Activated gamma-delta T cell treated with Interleukin-2 at 50 U/mL for 16 hours (primary cell): ENCODE measurements at regions not wholly inside any gene's neighbourhood (a gene's known extent, or its start where the extent isn't known, plus 50 kb on each side); places are given as distances from the start of the nearest gene placed in this dataset.

Experiments used
- DNase-seq: peaks from one replicate; pipeline ENCODE4 v3.0.0-alpha.2; 2020

- no peak for DNase-seq
Measured at GRCh38 chr9:90296539-90296938, 346.1 kb downstream of the DIRAS2 start.

- DNase-seq: no peak
Measured at GRCh38 chr9:90299968-90300367, 342.7 kb downstream of the DIRAS2 start.

- no peak for DNase-seq
Measured at GRCh38 chr9:90300611-90301276, 341.9 kb downstream of the DIRAS2 start.

- no peak for DNase-seq
Measured at GRCh38 chr9:90301277-90301653, 341.4 kb downstream of the DIRAS2 start.

- DNase-seq: no peak
Measured at GRCh38 chr9:90303655-90304054, 339.0 kb downstream of the DIRAS2 start.

GRCh38 chr9:90306158-90306557, 336.5 kb downstream of the DIRAS2 start:
- no peak for DNase-seq

GRCh38 chr9:90307167-90307833, 335.3 kb downstream of the DIRAS2 start:
- DNase-seq: no peak

- no peak for DNase-seq
Measured at GRCh38 chr9:90307891-90308290, 334.7 kb downstream of the DIRAS2 start.

- no peak for DNase-seq
Measured at GRCh38 chr9:90308691-90309090, 333.9 kb downstream of the DIRAS2 start.

GRCh38 chr9:90309809-90310520, 332.7 kb downstream of the DIRAS2 start:
- DNase-seq: no peak

GRCh38 chr9:90310521-90310876, 332.1 kb downstream of the DIRAS2 start:
- no peak for DNase-seq

- DNase-seq: no peak
Measured at GRCh38 chr9:90311811-90312210, 330.8 kb downstream of the DIRAS2 start.

GRCh38 chr9:90322296-90322695, 320.3 kb downstream of the DIRAS2 start:
- no peak for DNase-seq

- DNase-seq: no peak
Measured at GRCh38 chr9:90325913-90326653, 316.5 kb downstream of the DIRAS2 start.

GRCh38 chr9:90330231-90330630, 312.4 kb downstream of the DIRAS2 start:
- DNase-seq: no peak

GRCh38 chr9:90331826-90332575, 310.6 kb downstream of the DIRAS2 start:
- DNase-seq: no peak

- DNase-seq: no peak
Measured at GRCh38 chr9:90333226-90333625, 309.4 kb downstream of the DIRAS2 start.

GRCh38 chr9:90340421-90340820, 302.2 kb downstream of the DIRAS2 start:
- DNase-seq: no peak

GRCh38 chr9:90342607-90343006, 300.0 kb downstream of the DIRAS2 start:
- DNase-seq: no peak

GRCh38 chr9:90343366-90343765, 299.3 kb downstream of the DIRAS2 start:
- no peak for DNase-seq

- DNase-seq: no peak
Measured at GRCh38 chr9:90343991-90344390, 298.6 kb downstream of the DIRAS2 start.

- no peak for DNase-seq
Measured at GRCh38 chr9:90365666-90366065, 277.0 kb downstream of the DIRAS2 start.

- DNase-seq: no peak
Measured at GRCh38 chr9:90368241-90368640, 274.4 kb downstream of the DIRAS2 start.
